Transverse colon (tissue), 4 donors: ENCODE measurements at regions not wholly inside any gene's neighbourhood (a gene's known extent, or its start where the extent isn't known, plus 50 kb on each side); places are given as distances from the start of the nearest gene placed in this dataset.

Source experiments
- DNase-seq: peaks from one replicate; pipeline ENCODE4 v3.0.0-alpha.2; 2019
- H3K27ac ChIP-seq, 4 donors: fragments of 200-600 bp; sonication (generic); 2 replicates each; pipeline ENCODE4 v1.5.1; 2016 to 2018; ENCODE audit warnings: inconsistent platforms in 4 of 4
- H3K27me3 ChIP-seq: fragments of 200-600 bp; sonication (generic); 2 replicates; pipeline ENCODE4 v1.5.1; 2017; ENCODE audit warnings: inconsistent platforms
- H3K36me3 ChIP-seq, 4 donors: fragments of 200-600 bp; sonication (generic); 2 replicates each; pipeline ENCODE4 v1.5.1; 2017 to 2019; ENCODE audit warnings: inconsistent platforms in 4 of 4
- H3K4me1 ChIP-seq, 4 donors: fragments of 200-600 bp; sonication (generic); 2 replicates each; pipeline ENCODE4 v1.5.1; 2017 to 2020; ENCODE audit warnings: inconsistent platforms in 4 of 4
- H3K4me3 ChIP-seq, 4 donors: fragments of 200-600 bp; sonication (generic); 1 replicate in 1 of 4; 2 replicates in 3 of 4; pipeline versions ENCODE4 v1.5.1 to v1.6.1; 2017 to 2019; ENCODE audit warnings: inconsistent platforms in 4 of 4
- H3K9me3 ChIP-seq, 2 donors: fragments of 200-600 bp; sonication (generic); 2 replicates each; pipeline ENCODE4 v1.5.1; 2017 to 2019; ENCODE audit warnings: inconsistent platforms in 2 of 2
- CTCF ChIP-seq, 5 experiments: fragments of 200-600 bp in 3 of 5; fragments of 450-650 bp in 2 of 5; sonication (generic) in 3 of 5; IDR thresholded peaks; 1 replicate in 2 of 5; 2 replicates in 3 of 5; pipeline ENCODE4 v1.5.1; 2016 to 2017; ENCODE audit warnings: antibody characterized with exemption in 5 of 5, inconsistent platforms in 3 of 5, mild to moderate bottlenecking in 2 of 5, moderate library complexity in 1 of 5
- EP300 ChIP-seq: sonication (generic); formaldehyde crosslinking; IDR thresholded peaks from one replicate; pipeline ENCODE4 v1.6.1; 2017; ENCODE audit warnings: antibody characterized with exemption, low read depth
- POLR2A ChIP-seq: fragments of 450-650 bp; IDR thresholded peaks from one replicate; pipeline ENCODE4 v1.6.1; 2016; ENCODE audit warnings: antibody characterized with exemption, mild to moderate bottlenecking, moderate library complexity
- POLR2AphosphoS5 ChIP-seq, 3 donors: sonication (generic); formaldehyde crosslinking; IDR thresholded peaks; one replicate each; pipeline ENCODE4 v1.6.1; 2016; ENCODE audit warnings: antibody characterized with exemption in 3 of 3
- WGBS, 2 donors: methylation state at CpG; one replicate each; pipeline ENCODE4 v1.1.5; 2018; ENCODE audit warnings: low coverage in 1 of 2; 5-methylcytosine and 5-hydroxymethylcytosine counted together
- in situ Hi-C, 4 donors: fragments of 200-750 bp; cut with MboI; loops; one replicate each; pipeline versions ENCODE4 v1.15.0 to v1.15.1; 2017; ENCODE audit warnings: low sequenced_read_pairs in 3 of 4, low pct_ligation_motif_present in 1 of 4, low pct_unique_long_range_greater_than_20kb in 1 of 4
- intact Hi-C: fragments of 100-400 bp; cut with DNase I; formaldehyde crosslinking; loops from one replicate; pipeline ENCODE4 v1.15.1; 2023; ENCODE audit warnings: low total_unique reads

GRCh38 chr9:118732998-118733397, 636.2 kb downstream of the BRINP1 start:
- in situ Hi-C loops = no loop called here
- TF ChIP-seq CTCF (IDR thresholded peaks at IDR 0.05) (no peak), POLR2AphosphoS5 (IDR thresholded peaks at IDR 0.05) (no peak), POLR2A (no peak), EP300 (no peak)
- Histone ChIP-seq H3K4me3 (no peak overlapping the region), H3K4me1 (no peaks in the 10 kb centered on the region), H3K36me3 (no peaks in the 10 kb centered on the region), H3K27ac (no peak overlapping the region), H3K9me3 (no peaks in the 10 kb centered on the region), H3K27me3 (no peaks in the 10 kb centered on the region)
- intact Hi-C loops = no loop called here
- 69% methylated on average over 1 of the region's 1 CpG; no CpG with 5 or more reads in 1 of the 2 donors for WGBS, 2 donors
- DNase-seq = no peak

- 21 to 49% methylated on average over 2 of the region's 2 CpGs for WGBS, 2 donors
- DNase-seq = no peak
- Histone ChIP-seq H3K27me3 (no peaks in the 10 kb centered on the region), H3K4me1 (no peaks in the 10 kb centered on the region), H3K36me3 (no peaks in the 10 kb centered on the region), H3K27ac (no peak overlapping the region), H3K4me3 (no peak overlapping the region), H3K9me3 (no peaks in the 10 kb centered on the region)
- in situ Hi-C loops = no loop called here
- intact Hi-C loops = no loop called here
- no peak for TF ChIP-seq POLR2A
- no peak for TF ChIP-seq CTCF (IDR thresholded peaks at IDR 0.05)
- no peak for TF ChIP-seq POLR2AphosphoS5 (IDR thresholded peaks at IDR 0.05)
- TF ChIP-seq EP300 = no peak
These were observed 634.5 kb downstream of the BRINP1 start for GRCh38 chr9:118734696-118735095.

GRCh38 chr9:118736406-118736805, 632.8 kb downstream of the BRINP1 start:
- intact Hi-C loops (no loop called here), in situ Hi-C loops (no loop called here)
- TF ChIP-seq POLR2AphosphoS5 (IDR thresholded peaks at IDR 0.05) (no peak), POLR2A (no peak), EP300 (no peak), CTCF (IDR thresholded peaks at IDR 0.05) (no peak)
- no peak for DNase-seq
- no peaks in the 10 kb centered on the region for H3K36me3 ChIP-seq
- H3K4me3 ChIP-seq = no peak overlapping the region
- H3K27ac ChIP-seq = no peak overlapping the region
- no peaks in the 10 kb centered on the region for H3K9me3 ChIP-seq
- no peaks in the 10 kb centered on the region for H3K27me3 ChIP-seq
- H3K4me1 ChIP-seq = no peaks in the 10 kb centered on the region

GRCh38 chr9:118751077-118751847, 618.0 kb downstream of the BRINP1 start:
- in situ Hi-C loops = no loop called here
- no peak for DNase-seq
- no peaks in the 10 kb centered on the region for H3K36me3 ChIP-seq

More at GRCh38 chr9:118751077-118751847, 618.0 kb downstream of the BRINP1 start:
- Histone ChIP-seq H3K4me1 (no peaks in the 10 kb centered on the region), H3K27ac (no peak overlapping the region), H3K27me3 (no peaks in the 10 kb centered on the region), H3K4me3 (no peak overlapping the region), H3K9me3 (no peaks in the 10 kb centered on the region)
- intact Hi-C loops = no loop called here
- WGBS, 2 donors = 78% methylated on average over 7 of the region's 7 CpGs; no CpG with 5 or more reads in 1 of the 2 donors
- no peak for TF ChIP-seq EP300
- no peak for TF ChIP-seq POLR2AphosphoS5 (IDR thresholded peaks at IDR 0.05)
- TF ChIP-seq CTCF (IDR thresholded peaks at IDR 0.05) = no peak
- TF ChIP-seq POLR2A = no peak
